Ascending aorta (tissue), 2 donors: ENCODE measurements at regions not wholly inside any gene's neighbourhood (a gene's known extent, or its start where the extent isn't known, plus 50 kb on each side); places are given as distances from the start of the nearest gene placed in this dataset.
"Not testable (repeated sequence)": the region's sequence is repeated elsewhere in the genome, so short reads cannot be mapped to it uniquely, and the experiment has no call there.

Experiments used
- DNase-seq, 2 donors: peaks; one replicate each; pipeline ENCODE4 v3.0.0-alpha.2; 2019; ENCODE audit warnings: low spot score in 2 of 2
- H3K27ac ChIP-seq, 2 donors: fragments of 200-600 bp; sonication (generic); one replicate each; pipeline ENCODE4 v1.5.1; 2016 to 2017; ENCODE audit warnings: mild to moderate bottlenecking in 1 of 2
- H3K27me3 ChIP-seq: fragments of 200-600 bp; sonication (generic); one replicate; pipeline ENCODE4 v1.5.1; 2017
- H3K36me3 ChIP-seq, 2 donors: fragments of 200-600 bp; sonication (generic); one replicate each; pipeline ENCODE4 v1.5.1; 2016
- H3K4me1 ChIP-seq, 2 donors: fragments of 200-600 bp; sonication (generic); one replicate each; pipeline ENCODE4 v1.5.1; 2016 to 2017; ENCODE audit warnings: mild to moderate bottlenecking in 1 of 2
- H3K4me3 ChIP-seq, 2 donors: fragments of 200-600 bp; sonication (generic); one replicate each; pipeline ENCODE4 v1.5.1; 2016 to 2017; ENCODE audit warnings: mild to moderate bottlenecking in 1 of 2
- H3K9me3 ChIP-seq, 2 donors: fragments of 200-600 bp; sonication (generic); one replicate each; pipeline ENCODE4 v1.5.1; 2016
- CTCF ChIP-seq, 3 experiments: fragments of 200-600 bp in 2 of 3; fragments of 450-650 bp in 1 of 3; sonication (generic) in 2 of 3; IDR thresholded peaks; one replicate each; pipeline ENCODE4 v1.5.1; 2016 to 2019; ENCODE audit warnings: antibody characterized with exemption in 3 of 3, mild to moderate bottlenecking in 1 of 3, moderate library complexity in 1 of 3
- intact Hi-C: fragments of 100-400 bp; cut with DNase I; formaldehyde crosslinking; loops from one replicate; pipeline ENCODE4 v1.15.1; 2023

- Histone ChIP-seq H3K27ac (no peak overlapping the region), H3K36me3 (no peaks in the 10 kb centered on the region), H3K27me3 (no peaks in the 10 kb centered on the region), H3K4me1 (no peaks in the 10 kb centered on the region), H3K4me3 (no peak overlapping the region), H3K9me3 (no peaks in the 10 kb centered on the region)
- DNase-seq, result no peak
- intact Hi-C loops, result no loop called here
- no peak for TF ChIP-seq CTCF (IDR thresholded peaks at IDR 0.05)
Measured at GRCh38 chr5:125451622-125452021, 705.2 kb upstream of the ZNF608 start.

GRCh38 chr5:125452991-125453390 is 706.6 kb upstream of the ZNF608 start:
- DNase-seq, result no peak
- Histone ChIP-seq H3K9me3 (no peaks in the 10 kb centered on the region), H3K27ac (no peak overlapping the region), H3K27me3 (no peaks in the 10 kb centered on the region), H3K36me3 (no peaks in the 10 kb centered on the region), H3K4me3 (no peak overlapping the region), H3K4me1 (no peaks in the 10 kb centered on the region)
- TF ChIP-seq CTCF (IDR thresholded peaks at IDR 0.05), result no peak
- intact Hi-C loops, result no loop called here

- Histone ChIP-seq H3K27ac (no peak overlapping the region), H3K4me1 (no peaks in the 10 kb centered on the region), H3K4me3 (no peak overlapping the region), H3K9me3 (no peaks in the 10 kb centered on the region), H3K27me3 (no peaks in the 10 kb centered on the region), H3K36me3 (no peaks in the 10 kb centered on the region)
- intact Hi-C loops, result no loop called here
- DNase-seq, result no peak
- TF ChIP-seq CTCF (IDR thresholded peaks at IDR 0.05), result no peak
Measured at GRCh38 chr5:125455041-125455440, 708.6 kb upstream of the ZNF608 start.

- H3K27me3 ChIP-seq, intact Hi-C loops, H3K27ac ChIP-seq, H3K4me1 ChIP-seq, H3K4me3 ChIP-seq, H3K36me3 ChIP-seq, DNase-seq, H3K9me3 ChIP-seq: not testable (repeated sequence)
Measured at GRCh38 chr5:125456005-125456404, 709.6 kb upstream of the ZNF608 start.

GRCh38 chr5:125457617-125458016 is 711.2 kb upstream of the ZNF608 start:
- H3K27me3 ChIP-seq, result no peaks in the 10 kb centered on the region
- H3K27ac ChIP-seq, result no peak overlapping the region
- no peaks in the 10 kb centered on the region for H3K9me3 ChIP-seq
- DNase-seq, result no peak
- intact Hi-C loops, result no loop called here
- no peak overlapping the region for H3K4me3 ChIP-seq
- no peaks in the 10 kb centered on the region for H3K36me3 ChIP-seq
- no peak for TF ChIP-seq CTCF (IDR thresholded peaks at IDR 0.05)
- H3K4me1 ChIP-seq, result no peaks in the 10 kb centered on the region

GRCh38 chr5:125458949-125459348 is 712.5 kb upstream of the ZNF608 start:
- DNase-seq, H3K4me1 ChIP-seq, H3K9me3 ChIP-seq, H3K27ac ChIP-seq, H3K36me3 ChIP-seq, H3K4me3 ChIP-seq, intact Hi-C loops, H3K27me3 ChIP-seq: not testable (repeated sequence)

GRCh38 chr5:125461641-125462072 is 715.2 kb upstream of the ZNF608 start:
- no peak overlapping the region for H3K27ac ChIP-seq
- no peaks in the 10 kb centered on the region for H3K27me3 ChIP-seq
- no peak overlapping the region for H3K4me3 ChIP-seq
- no peaks in the 10 kb centered on the region for H3K36me3 ChIP-seq
- intact Hi-C loops, result no loop called here
- H3K9me3 ChIP-seq, result no peaks in the 10 kb centered on the region
- no peak for DNase-seq
- no peak for TF ChIP-seq CTCF (IDR thresholded peaks at IDR 0.05)
- H3K4me1 ChIP-seq, result no peaks in the 10 kb centered on the region
